Choroid plexus epithelial cell (primary cell): ENCODE measurements at regions not wholly inside any gene's neighbourhood (a gene's known extent, or its start where the extent isn't known, plus 50 kb on each side); places are given as distances from the start of the nearest gene placed in this dataset.

ENCODE experiments used
- DNase-seq: peaks from one replicate; pipeline ENCODE4 v3.0.0-alpha.2; 2010; ENCODE audit warnings: low read depth
- H3K4me3 ChIP-seq: 2 replicates; pipeline ENCODE4 v1.5.1; 2011; ENCODE audit warnings: low read depth, mild to moderate bottlenecking, control low read depth, low read length, moderate library complexity
- TF ChIP-seq, protein P1 (sequence below): conservative IDR thresholded peaks from 2 replicates; pipeline ENCODE4 v1.5.1; 2011; ENCODE audit warnings: low read depth, mild to moderate bottlenecking, control low read depth, inconsistent platforms, low read length, moderate library complexity

DNA sequence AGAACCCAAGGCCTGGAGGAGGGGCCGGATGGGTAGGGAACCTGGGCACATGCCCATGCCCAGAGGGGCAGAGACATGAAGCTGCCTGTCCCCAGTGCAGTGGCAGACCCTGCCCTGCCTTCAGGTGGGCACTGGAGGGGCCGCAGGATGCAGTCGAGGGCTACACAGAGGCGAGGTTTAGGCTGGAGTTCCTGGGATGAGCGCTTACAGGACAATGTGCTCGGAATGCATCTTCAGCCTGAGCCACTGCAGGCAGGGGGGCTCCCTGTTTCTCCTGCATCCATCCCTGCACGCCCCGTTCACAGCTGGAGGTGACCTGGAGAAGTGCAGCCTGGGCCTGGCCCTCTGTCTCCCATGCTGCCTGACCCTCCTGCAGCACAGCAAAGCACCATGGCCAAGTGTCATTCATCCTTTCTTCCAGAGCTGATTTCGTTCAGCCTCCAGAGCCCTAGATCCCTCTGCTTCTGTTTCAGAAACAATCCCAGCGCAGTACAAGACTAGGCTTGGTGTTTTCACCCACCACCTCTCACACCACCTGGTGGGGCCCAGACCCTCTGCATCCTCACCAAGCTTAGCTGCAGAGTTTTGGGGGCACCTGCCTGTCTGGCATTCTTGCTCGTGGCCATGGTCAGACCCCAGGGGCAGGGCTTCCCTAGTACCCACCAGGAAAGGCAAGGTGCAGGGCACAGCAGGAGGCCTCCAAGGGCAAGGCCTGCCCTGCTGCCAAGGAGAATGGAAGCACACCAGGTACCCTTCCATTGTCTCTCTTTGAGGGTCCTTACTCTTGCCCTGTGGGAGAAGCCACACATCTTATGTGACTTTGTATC, 311.9 kb downstream of the TCERG1L start:
- TF ChIP-seq, protein P1, sequence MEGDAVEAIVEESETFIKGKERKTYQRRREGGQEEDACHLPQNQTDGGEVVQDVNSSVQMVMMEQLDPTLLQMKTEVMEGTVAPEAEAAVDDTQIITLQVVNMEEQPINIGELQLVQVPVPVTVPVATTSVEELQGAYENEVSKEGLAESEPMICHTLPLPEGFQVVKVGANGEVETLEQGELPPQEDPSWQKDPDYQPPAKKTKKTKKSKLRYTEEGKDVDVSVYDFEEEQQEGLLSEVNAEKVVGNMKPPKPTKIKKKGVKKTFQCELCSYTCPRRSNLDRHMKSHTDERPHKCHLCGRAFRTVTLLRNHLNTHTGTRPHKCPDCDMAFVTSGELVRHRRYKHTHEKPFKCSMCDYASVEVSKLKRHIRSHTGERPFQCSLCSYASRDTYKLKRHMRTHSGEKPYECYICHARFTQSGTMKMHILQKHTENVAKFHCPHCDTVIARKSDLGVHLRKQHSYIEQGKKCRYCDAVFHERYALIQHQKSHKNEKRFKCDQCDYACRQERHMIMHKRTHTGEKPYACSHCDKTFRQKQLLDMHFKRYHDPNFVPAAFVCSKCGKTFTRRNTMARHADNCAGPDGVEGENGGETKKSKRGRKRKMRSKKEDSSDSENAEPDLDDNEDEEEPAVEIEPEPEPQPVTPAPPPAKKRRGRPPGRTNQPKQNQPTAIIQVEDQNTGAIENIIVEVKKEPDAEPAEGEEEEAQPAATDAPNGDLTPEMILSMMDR, result no peak
- DNase-seq, result no peak

DNA sequence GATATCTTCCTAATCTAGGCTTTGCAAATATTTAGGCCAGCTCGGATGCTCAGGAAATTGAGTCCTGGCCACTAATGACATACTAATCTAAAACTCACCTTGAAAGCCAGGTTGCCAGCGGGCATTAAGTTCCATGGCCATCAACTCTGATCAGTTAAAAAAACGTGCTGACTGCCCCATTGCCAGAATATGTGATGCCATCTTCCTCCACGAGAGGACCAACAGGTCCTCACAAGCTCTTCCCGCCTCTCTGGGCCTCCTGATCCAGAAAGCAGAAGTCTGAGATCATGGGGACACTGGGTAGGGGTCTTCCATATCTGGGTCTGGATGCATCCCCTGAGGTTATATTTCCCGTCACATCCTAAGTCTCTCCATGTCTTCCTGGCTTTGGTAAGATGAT, 311.3 kb downstream of the TCERG1L start:
- no peak overlapping the region for H3K4me3 ChIP-seq
- TF ChIP-seq, protein P1, result no peak
- DNase-seq, result no peak

More for the DNA sequence above, 311.9 kb downstream of the TCERG1L start:
- no peak overlapping the region for H3K4me3 ChIP-seq

DNA sequence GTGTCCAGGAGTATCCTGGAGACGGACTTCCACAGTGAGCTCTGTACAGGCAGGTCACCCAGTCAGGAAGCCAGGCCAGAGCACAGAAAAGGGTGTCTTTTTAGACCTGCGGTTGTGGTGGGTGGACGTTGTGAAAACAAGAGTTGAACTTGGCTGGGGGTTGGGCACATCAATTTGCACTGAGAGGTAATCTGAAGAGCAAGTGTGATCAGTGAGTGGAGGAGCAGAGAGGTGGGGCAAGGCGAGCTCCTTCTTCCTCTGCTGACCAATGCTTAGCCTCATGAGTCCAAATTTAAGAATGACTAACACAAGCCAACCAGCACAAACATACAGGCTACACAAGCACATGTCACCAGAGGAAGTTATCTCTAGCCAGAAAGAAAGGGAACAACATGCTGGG, 310.8 kb downstream of the TCERG1L start:
- DNase-seq, result no peak
- TF ChIP-seq, protein P1, result no peak
- no peak overlapping the region for H3K4me3 ChIP-seq

DNA sequence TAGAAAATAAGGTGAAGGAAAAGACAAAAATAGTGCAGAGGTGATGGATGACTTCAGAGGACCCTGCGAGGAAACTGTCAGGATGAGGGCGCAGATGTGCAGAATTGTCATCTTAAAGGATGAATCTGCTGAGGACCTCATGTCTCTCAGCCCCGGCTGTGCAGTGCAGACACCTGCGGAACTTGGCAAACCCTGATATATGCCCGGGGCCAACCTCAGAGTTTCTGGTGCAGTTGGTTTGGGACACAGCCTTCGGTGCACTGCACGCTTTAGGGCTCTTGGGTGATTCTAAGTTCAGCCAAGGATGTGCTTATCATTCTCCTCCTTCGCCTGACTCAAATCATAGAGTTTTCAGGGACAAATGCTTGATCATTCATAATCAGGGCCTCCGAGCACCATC, 310.1 kb downstream of the TCERG1L start:
- H3K4me3 ChIP-seq, result no peak overlapping the region
- TF ChIP-seq, protein P1, result no peak
- no peak for DNase-seq

DNA sequence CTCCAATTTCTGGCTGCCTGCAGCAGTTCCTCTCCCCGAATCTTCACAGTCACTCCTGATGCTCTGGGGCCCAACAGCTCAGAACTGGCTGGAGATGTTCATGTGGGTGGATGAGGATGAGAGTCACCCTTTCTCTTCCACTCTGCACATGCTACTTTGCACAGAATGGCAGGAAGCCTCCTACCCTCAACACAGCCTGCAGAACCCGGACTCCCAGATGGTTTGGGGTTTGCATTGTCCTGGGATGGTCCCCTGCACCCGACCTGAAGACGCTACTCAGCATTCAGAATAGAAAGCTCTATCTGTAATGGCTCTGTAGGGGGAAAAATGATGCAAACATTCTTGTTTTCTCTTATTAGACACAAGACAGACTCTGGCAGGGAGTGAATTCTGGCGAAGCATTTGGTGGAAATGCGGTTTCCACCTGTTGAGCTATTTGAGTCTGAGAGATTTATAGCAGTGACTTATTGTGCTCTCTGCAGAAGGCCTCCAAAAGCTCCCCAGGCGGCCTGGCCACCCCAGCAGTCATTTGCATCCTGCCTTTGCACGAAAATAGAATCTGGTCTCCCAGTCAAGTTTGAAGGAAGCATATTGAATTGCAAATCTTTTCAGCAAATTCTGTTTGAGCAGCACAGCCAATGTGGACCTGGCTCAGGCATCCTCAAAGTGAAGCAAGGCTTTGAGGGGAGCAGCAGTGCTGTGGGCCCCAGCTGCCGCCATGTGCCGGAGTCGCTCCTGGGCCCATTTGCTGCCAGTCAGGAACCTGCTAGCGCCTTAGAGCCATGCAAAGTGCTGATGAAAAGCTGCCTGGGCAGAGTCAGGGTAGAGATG, 309.3 kb downstream of the TCERG1L start:
- DNase-seq, result no peak

DNA sequence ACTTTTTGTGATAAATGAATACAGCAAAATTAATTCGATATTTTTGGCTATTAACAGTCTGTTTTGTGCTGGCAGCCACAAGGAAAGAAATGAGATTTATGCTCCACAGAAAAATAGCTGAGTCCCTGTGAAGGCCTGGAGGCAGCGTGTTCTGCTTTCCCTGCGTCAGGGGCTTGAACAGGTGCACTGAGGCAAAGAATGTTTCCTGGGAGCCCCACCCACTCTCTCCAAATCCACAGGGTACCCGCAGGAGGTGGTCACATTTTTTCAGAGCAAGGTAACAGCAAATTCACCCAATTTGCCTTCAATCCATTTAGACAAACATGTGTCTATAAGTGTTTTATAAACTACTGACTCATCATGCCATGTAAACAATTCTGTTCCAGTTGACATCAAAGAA, 308.1 kb downstream of the TCERG1L start:
- no peak overlapping the region for H3K4me3 ChIP-seq
- no peak for DNase-seq
- TF ChIP-seq, protein P1, result no peak

More for the DNA sequence above, 309.3 kb downstream of the TCERG1L start:
- TF ChIP-seq, protein P1, result no peak
- no peak overlapping the region for H3K4me3 ChIP-seq

DNA sequence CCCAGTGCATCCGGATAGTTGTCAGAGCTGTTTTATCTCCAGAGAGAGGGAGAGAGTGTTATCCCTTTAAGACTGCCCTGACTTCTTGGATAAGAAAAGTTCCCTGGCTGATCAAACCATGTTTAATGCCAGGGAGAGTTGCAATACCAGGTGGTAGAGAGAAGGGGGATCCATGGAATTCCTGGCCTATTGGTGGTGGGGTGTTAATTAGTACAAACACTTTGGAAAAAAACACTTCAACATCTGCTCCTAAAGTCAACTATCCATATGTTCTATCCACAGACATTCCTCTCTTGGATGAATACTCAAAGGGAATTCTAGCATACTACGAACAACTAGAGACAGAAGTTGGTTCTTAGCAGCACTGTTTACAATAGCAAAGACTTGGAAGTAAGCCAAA, 307.2 kb downstream of the TCERG1L start:
- H3K4me3 ChIP-seq, result no peak overlapping the region
- TF ChIP-seq, protein P1, result no peak
- no peak for DNase-seq
